HFF-Myc (cell line): ENCODE measurements at regions not wholly inside any gene's neighbourhood (a gene's known extent, or its start where the extent isn't known, plus 50 kb on each side); places are given as distances from the start of the nearest gene placed in this dataset.

Source experiments
- DNase-seq: peaks from one replicate; pipeline ENCODE4 v3.0.0-alpha.2; 2011; ENCODE audit warnings: low read depth; ENCODE audit errors: extremely low read depth
- H3K4me3 ChIP-seq: replicated peaks from 2 replicates; pipeline ENCODE4 v1.5.1; 2011; ENCODE audit warnings: low read depth, mild to moderate bottlenecking, control low read depth, low read length
- TF ChIP-seq, protein P1 (sequence below): IDR thresholded peaks from 2 replicates; pipeline ENCODE4 v1.5.1; 2012; ENCODE audit warnings: mild to moderate bottlenecking, low read depth, low read length, control low read depth; ENCODE audit errors: missing control alignments

DNA sequence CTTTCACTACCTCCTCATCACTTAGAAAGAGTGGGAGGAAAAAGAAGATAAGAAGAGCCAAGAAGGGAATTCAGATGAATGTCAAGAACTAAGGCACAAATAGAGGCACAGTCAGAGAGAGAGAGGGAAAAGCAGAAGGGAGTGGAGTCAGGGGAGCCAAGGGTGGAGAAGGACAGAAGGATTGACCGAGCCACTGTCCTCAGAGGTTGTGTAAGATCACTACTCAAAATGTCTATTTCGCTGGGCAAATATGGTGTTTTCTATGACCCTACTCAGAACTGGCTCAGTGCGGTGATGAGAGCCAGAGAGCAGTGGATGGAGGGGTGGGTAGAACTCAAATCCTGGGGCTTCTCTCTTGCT lies 139.2 kb upstream of the HS3ST2 start:
- DNase-seq = no peak
- no peak overlapping the region for H3K4me3 ChIP-seq
- TF ChIP-seq, protein P1, sequence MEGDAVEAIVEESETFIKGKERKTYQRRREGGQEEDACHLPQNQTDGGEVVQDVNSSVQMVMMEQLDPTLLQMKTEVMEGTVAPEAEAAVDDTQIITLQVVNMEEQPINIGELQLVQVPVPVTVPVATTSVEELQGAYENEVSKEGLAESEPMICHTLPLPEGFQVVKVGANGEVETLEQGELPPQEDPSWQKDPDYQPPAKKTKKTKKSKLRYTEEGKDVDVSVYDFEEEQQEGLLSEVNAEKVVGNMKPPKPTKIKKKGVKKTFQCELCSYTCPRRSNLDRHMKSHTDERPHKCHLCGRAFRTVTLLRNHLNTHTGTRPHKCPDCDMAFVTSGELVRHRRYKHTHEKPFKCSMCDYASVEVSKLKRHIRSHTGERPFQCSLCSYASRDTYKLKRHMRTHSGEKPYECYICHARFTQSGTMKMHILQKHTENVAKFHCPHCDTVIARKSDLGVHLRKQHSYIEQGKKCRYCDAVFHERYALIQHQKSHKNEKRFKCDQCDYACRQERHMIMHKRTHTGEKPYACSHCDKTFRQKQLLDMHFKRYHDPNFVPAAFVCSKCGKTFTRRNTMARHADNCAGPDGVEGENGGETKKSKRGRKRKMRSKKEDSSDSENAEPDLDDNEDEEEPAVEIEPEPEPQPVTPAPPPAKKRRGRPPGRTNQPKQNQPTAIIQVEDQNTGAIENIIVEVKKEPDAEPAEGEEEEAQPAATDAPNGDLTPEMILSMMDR = no peak

DNA sequence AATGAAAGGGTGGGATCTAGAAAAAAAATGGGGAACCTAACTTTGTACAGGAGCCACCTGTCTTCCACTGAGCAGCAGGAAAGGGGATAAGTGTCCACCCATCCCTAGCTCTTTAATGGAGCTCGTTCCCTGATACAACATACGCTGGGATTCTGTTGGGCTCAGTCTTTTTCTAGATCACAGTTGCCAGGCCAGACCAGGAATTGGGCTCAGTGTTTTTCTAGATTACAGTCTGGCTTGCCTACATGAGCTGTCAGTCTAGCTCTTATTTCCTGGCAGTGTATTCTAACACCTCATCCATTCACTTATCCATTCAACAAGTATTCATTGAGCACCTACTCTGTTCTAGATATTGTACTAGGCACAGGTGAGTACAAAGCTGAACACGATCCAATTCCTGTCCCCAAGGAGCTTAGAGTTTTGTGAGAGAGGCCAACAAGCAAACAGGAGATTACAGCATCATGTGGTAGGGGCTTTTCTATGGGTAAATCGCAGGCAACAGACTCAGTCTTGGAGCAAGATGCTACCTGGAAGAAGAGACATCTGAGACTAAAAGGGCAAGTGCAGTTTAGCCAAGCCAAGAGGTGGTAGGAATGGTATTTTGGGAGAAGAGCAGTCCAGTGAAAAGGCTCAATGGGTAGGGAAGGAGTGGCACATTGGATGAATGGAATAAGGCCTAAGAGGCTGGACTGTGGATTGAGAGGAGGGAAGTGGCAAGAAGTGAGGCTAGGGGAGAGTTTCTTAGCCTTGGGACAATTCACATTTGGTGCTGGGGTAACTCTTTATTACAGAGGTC lies 138.0 kb upstream of the HS3ST2 start:
- TF ChIP-seq, protein P1 = no peak
- no peak for DNase-seq
- H3K4me3 ChIP-seq = no peak overlapping the region

DNA sequence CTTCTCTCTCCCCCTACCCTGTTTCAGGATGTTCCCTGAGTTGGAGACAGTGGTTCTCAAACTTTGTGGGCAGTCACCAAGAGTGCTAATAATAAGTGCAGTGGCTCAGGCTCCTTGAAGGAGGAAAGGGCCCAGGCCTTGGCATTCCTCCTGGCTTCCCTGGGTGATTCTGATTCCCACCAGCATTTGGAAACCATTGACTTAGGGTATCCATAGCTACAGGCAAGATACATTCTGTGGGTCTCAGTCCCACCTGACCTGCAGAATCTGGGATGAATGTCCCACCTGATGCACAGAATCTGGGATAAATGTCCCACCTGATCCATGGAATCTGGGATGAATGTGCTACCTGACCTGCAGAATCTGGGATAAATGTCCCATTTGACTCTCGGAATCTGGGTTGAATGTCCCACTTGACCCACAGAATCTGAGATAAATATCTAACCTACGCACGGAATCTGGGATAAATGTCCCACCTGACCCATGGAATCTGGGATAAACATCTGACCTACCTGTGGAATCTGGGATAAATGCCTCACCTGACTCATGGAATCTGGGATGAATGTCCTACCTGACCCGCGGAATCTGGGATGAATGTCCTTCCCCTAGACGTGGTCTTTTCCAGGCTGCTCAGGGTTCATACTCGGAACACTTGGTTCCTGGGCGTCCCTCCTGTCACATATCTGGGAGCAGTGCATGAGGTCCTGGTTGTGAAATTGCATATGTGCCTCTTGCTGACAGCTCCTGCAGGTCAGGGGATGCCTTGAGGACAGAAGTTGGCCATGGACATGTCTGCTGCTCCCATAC lies 136.7 kb upstream of the HS3ST2 start:
- DNase-seq = no peak
- TF ChIP-seq, protein P1 = no peak
- H3K4me3 ChIP-seq = no peak overlapping the region

DNA sequence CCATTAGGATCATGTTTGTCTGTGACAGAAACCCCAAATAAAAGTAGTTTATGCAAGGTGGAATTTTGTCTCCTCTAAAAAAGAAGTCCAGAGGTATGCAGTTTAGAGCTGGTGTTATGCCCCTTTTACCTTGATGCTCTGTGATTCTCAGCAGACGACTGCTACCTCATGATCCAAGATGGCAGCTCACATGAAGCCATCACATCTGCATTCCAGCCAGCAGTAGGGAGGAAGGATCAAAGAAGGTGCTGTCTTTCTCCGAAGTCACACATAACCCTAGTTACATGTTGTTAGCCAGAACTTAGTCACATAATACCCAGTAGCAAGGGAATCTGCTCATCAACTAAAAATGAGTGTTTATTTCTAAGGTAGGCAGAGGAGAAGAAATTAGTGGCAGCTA lies 135.7 kb upstream of the HS3ST2 start:
- TF ChIP-seq, protein P1 = no peak
- no peak for DNase-seq
- no peak overlapping the region for H3K4me3 ChIP-seq

DNA sequence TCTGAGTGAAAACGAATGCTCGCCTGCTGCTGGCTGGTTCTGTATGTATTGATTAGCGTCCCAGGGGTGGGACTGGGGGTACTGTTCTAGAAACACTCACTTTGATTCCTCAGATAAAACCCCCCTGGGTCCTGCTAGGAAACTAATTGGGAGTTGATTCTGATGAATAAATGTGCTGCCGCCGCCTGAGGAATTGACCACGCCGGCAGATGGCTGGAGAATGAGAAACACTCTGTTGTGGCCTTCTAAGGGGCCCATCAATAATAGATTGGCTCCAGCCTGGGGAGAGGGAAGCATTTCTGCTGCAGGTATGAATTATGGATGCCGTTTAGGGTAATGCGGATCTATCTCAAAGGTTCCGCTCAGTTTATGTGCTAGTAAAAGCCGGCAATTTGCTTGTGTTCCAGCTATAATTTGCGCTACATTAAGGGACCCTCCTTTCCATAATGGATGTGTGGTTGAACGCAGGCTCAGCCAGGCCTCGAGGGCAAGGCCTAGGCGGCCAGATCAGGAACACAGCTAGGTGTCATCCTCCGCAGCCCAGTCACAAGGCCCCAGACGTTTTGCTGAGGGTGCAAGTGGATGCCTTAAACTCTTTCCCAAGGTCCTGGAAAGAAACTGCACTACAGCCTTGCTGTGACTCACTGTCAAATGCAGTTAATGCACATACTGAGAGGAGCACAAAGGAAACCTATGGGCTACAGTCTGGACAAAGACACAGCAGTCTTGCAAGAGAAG lies 132.2 kb upstream of the HS3ST2 start:
- no peak overlapping the region for H3K4me3 ChIP-seq
- TF ChIP-seq, protein P1 = no peak
- DNase-seq = no peak

DNA sequence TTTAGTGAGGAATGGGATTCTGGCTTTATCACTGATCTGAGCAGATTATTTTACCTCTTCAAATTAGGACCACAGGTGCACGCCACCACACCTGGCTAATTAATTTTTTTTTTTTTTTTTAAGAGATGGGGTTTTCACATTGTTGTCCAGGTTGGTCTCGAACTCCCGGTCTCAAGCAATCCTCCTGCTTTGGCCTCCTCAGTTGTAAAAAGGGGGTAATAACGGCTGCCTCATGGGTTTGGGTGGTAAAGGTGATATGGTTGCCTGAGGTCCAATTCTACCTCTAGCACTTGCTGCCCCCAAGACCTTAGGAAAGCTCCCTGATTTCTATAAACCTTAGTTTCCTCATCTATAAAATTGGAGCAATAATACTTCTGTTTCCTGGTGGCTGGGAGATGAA lies 130.7 kb upstream of the HS3ST2 start:
- no peak for DNase-seq
- TF ChIP-seq, protein P1 = no peak
- no peak overlapping the region for H3K4me3 ChIP-seq
